T follicular helper cell (primary cell): ENCODE measurements at regions not wholly inside any gene's neighbourhood (a gene's known extent, or its start where the extent isn't known, plus 50 kb on each side); places are given as distances from the start of the nearest gene placed in this dataset.

ENCODE experiments used
- DNase-seq: peaks from one replicate; pipeline ENCODE4 v3.0.0-alpha.2; 2020; ENCODE audit warnings: low read depth

- no peak for DNase-seq
These were observed 648.1 kb downstream of the PLPP3 start for GRCh38 chr1:55931081-55931940.

- DNase-seq: no peak
These were observed 649.7 kb downstream of the PLPP3 start for GRCh38 chr1:55929652-55930051.

GRCh38 chr1:55928576-55928975 lies 650.8 kb downstream of the PLPP3 start:
- DNase-seq: no peak

- no peak for DNase-seq
These were observed 651.6 kb downstream of the PLPP3 start for GRCh38 chr1:55927702-55928290.

- DNase-seq: no peak
These were observed 652.4 kb downstream of the PLPP3 start for GRCh38 chr1:55926906-55927471.

GRCh38 chr1:55916907-55917306 lies 662.5 kb downstream of the PLPP3 start:
- no peak for DNase-seq

- no peak for DNase-seq
These were observed 662.9 kb downstream of the PLPP3 start for GRCh38 chr1:55916481-55916880.

GRCh38 chr1:55913565-55913964 lies 665.8 kb downstream of the PLPP3 start:
- DNase-seq: no peak

GRCh38 chr1:55912438-55912837 lies 666.9 kb downstream of the PLPP3 start:
- DNase-seq: no peak

- no peak for DNase-seq
These were observed 674.8 kb downstream of the PLPP3 start for GRCh38 chr1:55904541-55904940.

GRCh38 chr1:55898181-55898580 lies 681.2 kb downstream of the PLPP3 start:
- no peak for DNase-seq

- DNase-seq: no peak
These were observed 681.0 kb upstream of the USP24 start for GRCh38 chr1:55896210-55896609.

- DNase-seq: no peak
These were observed 679.4 kb upstream of the USP24 start for GRCh38 chr1:55894521-55894920.

- DNase-seq: no peak
These were observed 678.0 kb upstream of the USP24 start for GRCh38 chr1:55893155-55893554.

GRCh38 chr1:55888685-55889317 lies 673.6 kb upstream of the USP24 start:
- DNase-seq: no peak

- DNase-seq: no peak
These were observed 671.9 kb upstream of the USP24 start for GRCh38 chr1:55886856-55887712.

GRCh38 chr1:55885619-55886018 lies 670.5 kb upstream of the USP24 start:
- DNase-seq: no peak

GRCh38 chr1:55882931-55883330 lies 667.8 kb upstream of the USP24 start:
- DNase-seq: no peak

- no peak for DNase-seq
These were observed 664.2 kb upstream of the USP24 start for GRCh38 chr1:55879346-55879745.

GRCh38 chr1:55877437-55878232 lies 662.5 kb upstream of the USP24 start:
- no peak for DNase-seq
